ENCODE measurements at regions not wholly inside any gene's neighbourhood (a gene's known extent, or its start where the extent isn't known, plus 50 kb on each side); places are given as distances from the start of the nearest gene placed in this dataset.
"Not testable (repeated sequence)": the region's sequence is repeated elsewhere in the genome, so short reads cannot be mapped to it uniquely, and the experiment has no call there.

DNA sequence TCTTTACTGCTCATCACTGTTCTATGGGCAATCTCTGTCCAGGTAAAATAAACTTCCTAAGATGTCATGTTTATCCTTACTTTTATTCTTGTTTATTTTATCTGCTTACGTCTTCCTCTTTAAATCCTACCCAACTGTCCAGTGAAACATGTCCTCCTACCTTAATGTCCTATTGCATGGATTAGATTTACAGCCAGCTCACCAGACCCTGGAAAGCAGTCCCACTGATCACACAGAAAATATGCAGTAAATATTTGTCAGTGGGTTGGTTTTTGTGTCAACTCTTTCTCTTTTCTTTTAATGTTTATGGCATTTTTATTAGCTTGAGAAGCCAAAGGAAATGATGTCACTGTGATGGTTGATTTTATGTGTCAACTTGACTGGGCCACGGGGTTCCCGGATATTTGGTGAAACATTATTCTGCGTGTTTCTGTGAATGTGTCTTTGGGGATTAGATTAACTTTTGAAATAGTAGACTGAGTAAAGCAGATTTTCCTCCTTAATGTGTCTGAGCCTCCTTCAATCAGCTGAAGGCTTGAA lies 258.3 kb downstream of the SRGAP2C start:
- DNase-seq (ENCODE audit: low read depth): peak; percentile 66

DNA sequence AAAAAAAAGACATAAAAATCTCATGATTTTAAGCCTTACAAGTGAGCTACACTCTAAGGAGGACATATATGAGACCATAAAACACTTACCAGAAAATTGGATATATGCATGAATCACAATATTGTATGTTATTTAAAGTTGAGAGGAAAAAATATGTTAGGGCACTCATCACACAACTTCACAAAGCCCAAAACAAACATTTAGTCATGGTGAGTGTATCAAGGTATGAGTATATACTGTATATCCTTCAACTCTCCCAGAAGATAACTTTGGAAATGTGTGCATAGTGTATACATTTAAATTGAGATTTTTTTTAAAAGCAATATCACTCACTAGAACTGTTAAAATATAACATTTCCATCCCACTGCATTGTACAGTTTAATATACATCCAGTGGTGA lies 259.3 kb downstream of the SRGAP2C start:
- no peak for DNase-seq (ENCODE audit: low read depth)

DNA sequence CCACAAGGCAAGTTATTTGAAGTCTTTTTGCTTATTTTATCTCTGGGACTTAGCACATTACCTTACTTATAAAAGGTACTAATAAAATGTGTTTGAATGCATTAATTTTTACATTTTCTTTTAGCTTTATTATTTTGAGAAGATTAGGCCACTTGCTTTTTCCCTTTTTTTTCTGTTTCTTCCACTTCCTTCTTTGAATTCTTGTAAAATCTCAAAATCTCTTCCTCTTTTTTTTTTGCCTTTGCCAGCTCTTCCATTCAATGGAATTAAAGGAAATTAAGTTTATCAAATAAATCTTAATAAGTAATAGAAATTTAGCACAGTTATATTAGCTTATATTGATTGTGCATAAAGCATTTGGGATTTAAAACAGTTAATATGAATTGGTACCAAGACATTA lies 260.9 kb downstream of the SRGAP2C start:
- no peak for DNase-seq (ENCODE audit: low read depth)

DNA sequence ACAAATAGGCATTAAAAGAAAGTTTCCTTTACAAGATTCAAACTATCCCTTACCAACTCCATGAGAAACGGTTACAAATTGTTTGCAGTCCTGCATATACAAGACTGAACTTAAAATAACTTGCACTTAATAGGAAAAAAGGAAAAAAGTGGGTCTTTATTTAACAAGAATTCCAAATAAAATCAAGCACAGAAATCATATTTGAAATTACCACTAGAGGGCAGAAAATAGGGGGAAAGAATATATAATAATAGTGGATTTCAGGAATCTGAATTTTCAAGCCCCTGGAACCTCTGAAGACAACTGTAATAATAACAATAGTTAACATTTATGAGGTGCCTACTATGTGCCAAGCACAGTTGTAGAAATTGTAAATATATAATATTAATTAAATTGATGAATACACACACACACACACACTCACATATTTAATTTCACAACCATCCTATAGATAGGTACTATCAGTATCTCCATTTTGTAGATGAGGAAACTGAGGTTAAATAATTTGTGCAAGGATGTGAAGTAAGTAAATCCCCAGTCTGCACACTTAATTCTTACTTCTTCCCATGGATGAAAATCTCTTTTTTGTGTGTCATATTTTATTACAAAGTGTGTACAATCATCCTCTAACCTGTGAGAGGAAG lies 262.6 kb downstream of the SRGAP2C start:
- DNase-seq (ENCODE audit: low read depth): peak; percentile 3

DNA sequence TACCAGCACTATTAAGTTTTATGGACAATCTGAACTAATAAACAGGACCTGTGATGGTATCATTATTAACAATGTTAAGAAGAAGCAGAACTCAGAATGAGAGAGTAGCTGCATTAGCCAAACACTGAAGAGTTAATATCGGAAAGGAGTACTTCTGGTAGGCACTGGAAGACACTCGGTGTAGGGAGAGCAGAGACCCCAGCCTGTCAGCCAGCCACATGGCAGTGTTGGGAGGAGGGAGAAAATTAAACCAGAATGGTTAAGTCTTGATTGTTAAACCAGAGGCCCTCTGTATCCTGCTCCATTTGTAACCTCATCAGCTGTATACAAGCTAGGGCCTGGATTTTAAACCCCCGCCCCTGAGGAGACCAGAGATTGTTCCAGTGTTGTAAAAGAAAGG lies 263.3 kb downstream of the SRGAP2C start:
- DNase-seq (ENCODE audit: low read depth): not testable (repeated sequence)

DNA sequence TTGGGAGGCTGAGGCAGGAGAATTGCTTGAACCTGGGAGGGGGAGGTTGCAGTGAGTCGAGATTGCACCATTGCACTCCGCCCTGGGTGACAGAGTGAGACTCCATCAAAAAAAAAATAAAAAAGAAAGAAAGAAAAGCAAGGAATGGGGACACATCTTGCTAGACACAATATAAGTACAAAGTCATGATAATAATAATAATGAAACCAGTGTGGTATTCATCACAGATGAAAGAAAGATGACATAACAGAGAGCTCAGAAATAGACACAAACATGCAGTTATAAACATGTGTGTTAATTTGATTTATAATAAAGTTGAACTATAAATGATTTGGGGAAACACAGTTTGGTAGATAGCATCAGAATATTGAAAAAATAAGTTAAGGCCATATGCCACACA lies 264.1 kb downstream of the SRGAP2C start:
- no peak for DNase-seq (ENCODE audit: low read depth)

DNA sequence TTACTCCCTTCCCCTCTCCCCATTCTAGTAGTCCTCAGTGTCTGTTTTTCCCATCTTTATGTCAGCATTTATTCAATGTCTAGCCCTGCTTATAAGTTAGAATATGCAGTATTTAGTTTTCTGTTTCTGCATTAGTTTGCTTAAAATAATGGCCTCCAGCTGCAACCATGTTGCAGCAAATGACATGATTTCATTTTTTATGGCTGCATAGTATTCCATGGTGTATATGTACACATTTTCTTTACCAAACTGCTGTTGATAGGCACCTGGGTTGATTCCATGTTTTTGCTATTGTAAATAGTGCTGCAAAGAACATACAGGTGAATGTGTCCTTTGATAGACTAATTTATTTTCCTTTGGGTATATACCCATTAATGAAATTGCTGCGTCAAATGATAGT lies 267.7 kb downstream of the SRGAP2C start:
- no peak for DNase-seq (ENCODE audit: low read depth)

DNA sequence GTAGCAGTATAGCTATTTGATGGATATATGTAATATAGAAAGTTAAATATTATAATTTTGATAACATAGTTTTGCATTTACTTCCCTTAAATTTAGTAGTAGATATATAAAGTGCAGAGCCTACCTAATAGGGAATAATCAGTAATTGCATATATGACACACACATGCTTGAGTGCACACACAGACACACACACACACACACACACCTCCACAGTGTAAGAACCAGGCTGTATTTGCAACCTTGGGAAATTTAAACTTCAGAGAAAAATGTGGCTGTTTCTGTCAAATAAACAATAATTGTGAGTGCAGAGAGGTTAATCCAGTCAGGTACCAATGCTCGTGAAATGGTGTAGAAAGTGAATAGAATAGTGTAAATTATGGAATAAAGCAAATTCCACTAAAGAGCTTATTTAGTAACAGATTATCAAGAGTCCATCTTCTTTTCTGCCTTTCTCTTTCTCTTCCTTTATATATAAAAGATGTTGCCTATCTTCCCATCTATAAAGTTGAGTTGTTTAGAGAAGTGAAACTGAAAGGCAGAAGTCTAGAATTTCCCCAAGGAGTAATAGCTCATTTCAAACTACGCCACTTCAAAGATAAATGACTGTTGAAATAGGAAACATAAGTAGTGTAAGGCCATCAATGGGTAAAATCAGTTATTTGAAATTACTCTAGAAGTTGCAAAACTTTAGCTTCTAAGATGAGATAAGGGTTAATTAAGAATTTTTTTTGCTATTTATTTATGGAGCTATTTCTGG lies 273.7 kb downstream of the SRGAP2C start:
- DNase-seq (ENCODE audit: low read depth): no peak

DNA sequence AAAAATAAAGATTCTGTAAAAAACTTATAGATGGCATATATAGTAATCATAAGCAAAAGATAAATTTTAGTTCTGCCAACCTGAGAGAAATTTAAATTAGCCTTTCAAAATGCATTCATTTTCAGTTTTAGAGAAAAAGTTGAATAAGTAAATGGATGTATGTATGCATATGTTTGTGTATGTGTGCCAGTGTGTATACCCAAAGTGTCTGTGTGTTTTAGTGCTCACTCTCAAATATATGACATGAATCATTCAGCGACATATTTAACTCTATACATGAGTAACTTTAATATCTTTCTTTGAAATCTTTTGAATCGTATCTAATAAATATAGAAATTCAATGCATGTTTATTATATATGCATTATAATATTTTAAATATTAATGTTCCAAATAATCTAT lies 274.5 kb downstream of the SRGAP2C start:
- no peak for DNase-seq (ENCODE audit: low read depth)

DNA sequence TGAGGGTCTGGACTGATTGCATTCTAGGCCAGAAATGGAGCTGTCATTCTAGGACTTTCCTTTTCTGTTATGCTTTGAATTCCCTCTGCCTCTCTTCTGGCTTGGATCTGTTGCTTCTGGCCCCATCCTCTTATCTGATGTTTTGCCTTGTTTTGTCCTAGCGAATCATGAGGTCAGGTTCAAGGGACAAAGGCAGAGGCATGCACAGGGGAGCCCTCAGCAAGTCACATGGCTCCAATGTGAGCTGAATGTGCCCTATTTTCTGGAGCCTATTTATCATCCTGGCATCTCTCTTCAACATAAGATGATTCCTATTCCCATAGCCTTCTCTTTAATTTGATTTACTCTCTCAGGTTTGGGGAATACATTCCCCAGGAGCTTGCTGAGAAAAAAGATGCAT lies 284.6 kb downstream of the SRGAP2C start:
- DNase-seq (ENCODE audit: low read depth): not testable (repeated sequence)

DNA sequence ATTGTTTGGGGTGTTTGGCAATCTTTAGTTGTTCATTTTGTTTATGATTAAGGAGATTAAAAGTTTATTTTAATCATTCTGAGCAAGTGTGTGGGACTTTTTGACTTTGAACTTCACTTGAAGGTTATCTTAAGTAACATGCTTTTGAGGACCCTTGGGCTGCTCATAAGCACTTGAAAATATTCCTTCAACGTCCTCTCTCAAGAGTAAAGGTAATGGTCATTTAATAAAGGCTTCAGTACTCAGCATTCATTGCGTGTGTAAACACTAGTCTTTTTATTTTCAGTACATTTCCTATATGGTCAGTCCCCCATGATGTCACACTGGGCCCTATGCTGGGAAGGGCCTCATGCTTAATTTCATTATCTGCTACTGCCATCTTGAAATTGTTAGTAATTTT lies 285.6 kb downstream of the SRGAP2C start:
- not testable (repeated sequence) for DNase-seq (ENCODE audit: low read depth)

DNA sequence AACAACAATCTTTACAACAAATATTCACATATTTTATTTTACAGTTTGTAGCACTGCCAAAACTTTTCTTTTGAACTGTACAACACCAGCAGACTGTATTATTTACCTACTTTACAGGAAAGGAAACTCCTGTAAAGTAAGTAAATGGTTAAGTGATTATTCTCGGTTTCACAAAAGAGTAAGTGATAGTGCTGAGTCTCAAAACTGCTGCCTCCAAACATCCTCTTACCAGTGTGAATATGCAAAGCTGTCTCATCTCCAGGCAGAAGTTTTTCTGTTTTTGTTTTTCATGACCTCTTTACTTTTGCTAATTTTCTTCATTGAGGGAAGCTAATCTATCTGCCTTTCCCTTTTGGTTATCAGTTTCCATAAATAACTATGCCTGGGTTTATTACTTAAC lies 286.7 kb downstream of the SRGAP2C start:
- DNase-seq (ENCODE audit: low read depth): no peak

DNA sequence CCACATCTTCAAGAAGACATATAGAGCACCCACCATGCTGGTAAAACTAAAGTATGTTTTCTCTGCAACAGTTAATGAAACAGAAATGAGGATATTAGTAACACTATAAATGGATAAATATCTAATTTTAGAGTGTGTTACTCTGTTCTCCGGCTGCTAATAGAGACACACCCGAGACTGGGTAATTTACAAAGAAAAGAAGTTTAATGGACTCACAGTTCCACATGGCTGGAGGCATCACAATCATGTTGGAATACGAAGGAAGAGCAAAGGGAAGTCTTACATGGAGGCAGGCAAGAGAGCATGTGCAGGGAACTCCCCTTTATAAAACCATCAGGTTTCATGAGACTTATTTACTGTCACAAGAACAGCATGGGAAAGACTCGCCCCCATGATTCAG lies 287.2 kb downstream of the SRGAP2C start:
- no peak for DNase-seq (ENCODE audit: low read depth)

DNA sequence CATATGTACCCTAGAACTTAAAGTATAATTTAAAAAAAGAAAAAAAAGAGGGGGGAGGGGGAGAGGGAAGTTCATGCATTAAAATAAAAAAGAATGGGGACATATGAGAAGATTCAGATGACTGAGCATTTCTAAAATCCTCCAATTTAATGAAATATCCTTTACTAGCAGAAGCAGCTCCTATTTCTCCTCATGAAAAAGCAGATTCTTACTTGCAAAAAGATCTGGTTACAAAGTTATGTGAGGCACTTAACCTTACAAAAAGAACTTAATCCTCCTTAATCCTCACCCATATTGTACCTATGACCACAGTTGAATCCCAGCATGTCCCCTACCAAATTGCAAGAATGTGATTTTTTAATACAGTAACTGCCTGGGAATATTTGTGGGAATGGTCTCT lies 298.5 kb downstream of the SRGAP2C start:
- no peak for DNase-seq (ENCODE audit: low read depth)

DNA sequence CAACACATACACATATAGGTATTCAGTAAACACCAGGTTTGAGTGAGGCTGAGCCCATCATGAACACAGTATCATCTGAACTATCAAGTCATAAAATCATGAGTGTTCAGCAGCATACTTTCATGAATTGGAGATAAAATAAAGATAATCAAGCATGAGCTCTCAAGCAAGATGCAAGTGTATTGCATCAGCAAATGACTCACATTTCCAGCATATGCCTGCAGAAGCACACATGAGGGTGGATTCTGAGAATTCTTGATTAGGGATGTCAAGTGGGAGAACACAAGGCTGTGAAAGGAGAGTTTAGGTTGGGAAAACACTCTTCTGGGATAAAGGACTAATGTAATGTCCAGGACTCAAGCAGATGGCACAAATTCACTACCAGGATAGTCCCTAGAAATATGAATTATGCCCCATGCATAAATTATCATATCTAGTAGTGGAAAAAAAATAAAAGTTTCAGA lies 299.2 kb downstream of the SRGAP2C start:
- DNase-seq (ENCODE audit: low read depth): peak; percentile 87

DNA sequence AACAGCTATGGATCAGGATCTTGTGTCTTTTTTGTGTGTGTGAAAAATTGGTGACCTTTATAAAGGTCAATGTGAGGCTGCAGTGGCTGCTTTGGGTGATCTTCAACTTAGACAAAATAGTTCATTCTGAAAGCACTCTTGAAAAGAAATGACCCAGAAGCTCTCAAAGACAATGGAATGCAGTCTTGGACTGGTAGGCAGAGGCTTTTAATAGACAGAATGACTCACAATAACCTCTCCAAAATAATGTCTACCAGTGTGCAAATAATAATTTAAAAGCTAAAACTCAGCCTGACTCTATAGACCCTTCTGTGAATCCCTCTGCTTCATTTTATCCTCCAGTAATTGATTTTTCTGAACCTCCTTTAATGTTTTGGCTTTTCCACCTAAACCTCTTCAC lies 310.0 kb downstream of the SRGAP2C start:
- DNase-seq (ENCODE audit: low read depth): peak; percentile 15

DNA sequence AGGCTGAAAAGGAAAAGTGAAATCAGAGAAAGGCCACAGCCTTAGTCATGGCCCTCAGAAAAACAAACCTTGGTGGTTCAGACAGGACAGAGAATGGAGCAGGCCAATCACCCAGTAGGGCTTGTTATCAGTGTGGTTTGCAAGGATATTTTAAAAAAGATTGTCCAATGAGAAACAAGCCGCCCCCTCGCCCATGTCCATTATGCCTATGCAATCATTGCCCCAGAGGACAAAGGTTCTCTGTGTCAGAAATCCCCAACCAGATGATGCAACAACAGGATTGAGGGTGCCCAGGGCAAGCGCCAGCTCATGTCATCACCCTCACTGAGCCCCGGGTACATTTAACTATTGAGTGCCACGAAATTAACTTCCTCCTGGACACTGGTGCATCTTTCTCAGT lies 326.7 kb downstream of the SRGAP2C start:
- DNase-seq (ENCODE audit: low read depth): not testable (repeated sequence)

DNA sequence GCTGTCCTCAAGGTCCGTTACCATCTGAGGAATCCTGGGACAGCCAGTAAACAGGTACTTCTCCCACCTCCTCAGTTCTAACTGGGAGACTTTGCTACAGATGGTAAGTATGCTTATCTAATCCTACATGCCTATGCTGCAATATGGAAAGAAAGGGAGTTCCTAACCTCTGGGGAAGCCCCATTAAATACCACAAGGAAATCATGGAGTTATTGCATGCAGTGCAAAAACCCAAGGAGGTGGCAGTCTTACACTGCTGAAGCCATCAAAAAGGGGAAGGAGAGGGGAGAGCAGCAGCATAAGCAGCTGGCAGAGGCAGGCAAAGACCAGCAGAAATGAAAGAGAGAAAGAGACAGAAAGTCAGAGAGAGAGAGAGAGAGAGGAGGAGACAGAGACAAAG lies 327.1 kb downstream of the SRGAP2C start:
- not testable (repeated sequence) for DNase-seq (ENCODE audit: low read depth)

DNA sequence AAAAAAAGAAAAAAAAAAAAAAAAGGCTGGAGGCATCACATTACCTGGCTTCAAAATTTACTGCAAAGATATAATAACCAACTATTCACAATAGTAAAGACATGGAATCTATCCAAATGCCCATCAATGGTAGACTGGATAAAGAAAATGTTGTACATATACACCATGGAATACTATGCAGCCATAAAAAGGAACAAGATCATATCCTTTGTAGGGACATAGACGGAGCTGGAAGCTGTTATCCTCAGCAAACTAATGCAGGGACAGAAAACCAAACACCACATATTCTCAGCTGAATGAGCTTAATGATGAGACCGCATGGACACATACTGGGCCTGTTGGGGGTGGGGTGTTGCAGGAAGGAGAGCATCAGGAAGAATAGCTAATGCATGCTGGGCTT lies 330.5 kb downstream of the SRGAP2C start:
- DNase-seq (ENCODE audit: low read depth): no peak

DNA sequence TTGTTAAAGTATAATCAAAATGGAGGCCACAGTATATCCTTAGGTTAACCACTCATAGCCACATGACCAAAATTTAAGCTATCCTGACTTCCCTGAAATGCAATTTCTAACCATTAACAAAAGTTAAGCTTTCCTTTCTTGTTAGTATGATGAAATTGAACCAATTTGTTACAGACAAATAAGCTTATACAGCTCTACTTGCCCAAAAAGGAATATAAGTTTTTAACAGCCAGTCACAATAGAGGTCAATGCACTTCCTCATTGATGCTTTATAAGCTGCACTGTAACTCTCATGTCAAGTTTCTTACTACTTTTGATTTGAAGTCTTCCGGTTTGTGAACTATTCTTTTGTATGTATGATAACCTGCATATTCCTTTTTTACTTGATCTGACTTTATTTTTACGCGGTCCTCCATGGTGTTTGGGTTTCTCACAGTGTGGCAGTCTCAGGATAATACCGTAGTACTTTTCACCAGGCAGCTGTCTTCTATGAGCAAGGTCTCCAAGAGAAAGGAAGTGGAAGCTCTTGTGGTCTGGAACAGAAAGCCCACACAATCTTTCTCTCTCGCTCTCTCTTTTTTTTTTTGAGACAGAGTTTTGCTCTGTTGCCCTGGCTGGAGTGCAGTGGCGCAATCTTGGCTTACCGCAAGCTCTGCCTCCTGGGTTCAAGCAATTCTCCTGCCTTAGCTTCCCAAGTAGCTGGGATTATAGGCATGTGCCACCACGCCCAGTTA lies 331.6 kb downstream of the SRGAP2C start:
- DNase-seq (ENCODE audit: low read depth): no peak

DNA sequence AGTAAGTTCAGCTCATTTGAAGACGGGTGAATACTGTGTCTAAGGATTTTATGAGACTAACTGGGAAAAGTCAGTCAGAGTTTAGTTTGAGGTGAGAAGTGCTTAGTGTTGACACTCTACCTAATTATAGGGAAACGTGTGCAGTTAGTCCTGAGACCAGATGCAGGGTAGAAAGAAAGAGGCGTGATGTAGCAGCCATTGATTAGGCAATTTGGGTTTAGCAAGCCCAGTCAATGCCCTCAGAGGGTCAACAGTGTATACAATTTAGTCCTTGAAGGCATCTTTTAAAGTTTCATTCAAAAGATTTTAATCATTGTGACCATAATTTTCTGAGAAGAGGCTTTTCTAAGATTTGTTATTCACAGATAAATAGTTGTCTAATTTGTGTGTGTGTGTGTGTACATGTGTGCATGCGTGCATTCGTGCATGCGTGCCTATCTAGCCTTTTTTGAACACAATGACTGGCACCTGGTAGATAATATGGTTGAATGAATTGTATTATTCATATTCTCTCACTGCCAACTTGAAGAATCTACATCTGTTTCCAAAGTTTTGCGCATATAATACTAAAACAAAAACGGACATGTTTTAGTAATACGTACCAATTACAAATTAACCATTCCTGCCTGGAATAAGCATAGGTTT lies 332.9 kb downstream of the SRGAP2C start:
- DNase-seq (ENCODE audit: low read depth): no peak

DNA sequence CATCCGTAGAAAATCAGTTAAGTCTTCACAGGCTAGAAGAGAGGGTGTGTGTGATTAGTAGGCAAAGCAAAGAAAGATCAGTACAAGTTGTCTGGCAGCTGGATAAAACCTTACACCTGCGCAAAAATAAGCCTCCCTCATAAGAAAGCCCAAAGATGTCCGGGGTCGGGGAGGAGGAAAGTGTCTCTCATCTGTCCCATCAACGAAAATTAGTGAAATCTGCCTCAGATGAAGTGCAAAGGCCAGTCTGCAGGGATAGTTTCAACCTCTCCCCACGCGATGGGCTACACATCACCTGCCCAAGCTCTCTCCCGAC lies 333.9 kb downstream of the SRGAP2C start:
- DNase-seq (ENCODE audit: low read depth): no peak

All from EH (cell line).